ENCODE measurements at regions not wholly inside any gene's neighbourhood (a gene's known extent, or its start where the extent isn't known, plus 50 kb on each side); places are given as distances from the start of the nearest gene placed in this dataset.
"Not testable (repeated sequence)": the region's sequence is repeated elsewhere in the genome, so short reads cannot be mapped to it uniquely, and the experiment has no call there.

- DNase-seq: no peak
- Histone ChIP-seq H3K36me3 (no peaks in the 10 kb centered on the region), H3K9me3 (ENCODE audit: severe bottlenecking) (no peaks in the 10 kb centered on the region), H3K27me3 (ENCODE audit: insufficient read depth, low read depth, severe bottlenecking) (no peaks in the 10 kb centered on the region), H3K27ac (no peak overlapping the region), H3K4me3 (ENCODE audit: low read depth, low read length) (no peak overlapping the region)
- TF ChIP-seq, protein P1, sequence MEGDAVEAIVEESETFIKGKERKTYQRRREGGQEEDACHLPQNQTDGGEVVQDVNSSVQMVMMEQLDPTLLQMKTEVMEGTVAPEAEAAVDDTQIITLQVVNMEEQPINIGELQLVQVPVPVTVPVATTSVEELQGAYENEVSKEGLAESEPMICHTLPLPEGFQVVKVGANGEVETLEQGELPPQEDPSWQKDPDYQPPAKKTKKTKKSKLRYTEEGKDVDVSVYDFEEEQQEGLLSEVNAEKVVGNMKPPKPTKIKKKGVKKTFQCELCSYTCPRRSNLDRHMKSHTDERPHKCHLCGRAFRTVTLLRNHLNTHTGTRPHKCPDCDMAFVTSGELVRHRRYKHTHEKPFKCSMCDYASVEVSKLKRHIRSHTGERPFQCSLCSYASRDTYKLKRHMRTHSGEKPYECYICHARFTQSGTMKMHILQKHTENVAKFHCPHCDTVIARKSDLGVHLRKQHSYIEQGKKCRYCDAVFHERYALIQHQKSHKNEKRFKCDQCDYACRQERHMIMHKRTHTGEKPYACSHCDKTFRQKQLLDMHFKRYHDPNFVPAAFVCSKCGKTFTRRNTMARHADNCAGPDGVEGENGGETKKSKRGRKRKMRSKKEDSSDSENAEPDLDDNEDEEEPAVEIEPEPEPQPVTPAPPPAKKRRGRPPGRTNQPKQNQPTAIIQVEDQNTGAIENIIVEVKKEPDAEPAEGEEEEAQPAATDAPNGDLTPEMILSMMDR (IDR thresholded peaks at IDR 0.05; ENCODE audit: low read depth, low read length): no peak
These were observed 112.9 kb upstream of the ADTRP start for GRCh38 chr6:11891547-11891946.

GRCh38 chr6:11890849-11891248 lies 112.2 kb upstream of the ADTRP start:
- TF ChIP-seq, protein P1 (IDR thresholded peaks at IDR 0.05; ENCODE audit: low read depth, low read length): no peak
- no peaks in the 10 kb centered on the region for H3K27me3 ChIP-seq (ENCODE audit: insufficient read depth, low read depth, severe bottlenecking)
- H3K9me3 ChIP-seq (ENCODE audit: severe bottlenecking): no peaks in the 10 kb centered on the region
- no peaks in the 10 kb centered on the region for H3K36me3 ChIP-seq
- no peak overlapping the region for H3K27ac ChIP-seq
- H3K4me3 ChIP-seq (ENCODE audit: low read depth, low read length): no peak overlapping the region
- no peak for DNase-seq

DNA sequence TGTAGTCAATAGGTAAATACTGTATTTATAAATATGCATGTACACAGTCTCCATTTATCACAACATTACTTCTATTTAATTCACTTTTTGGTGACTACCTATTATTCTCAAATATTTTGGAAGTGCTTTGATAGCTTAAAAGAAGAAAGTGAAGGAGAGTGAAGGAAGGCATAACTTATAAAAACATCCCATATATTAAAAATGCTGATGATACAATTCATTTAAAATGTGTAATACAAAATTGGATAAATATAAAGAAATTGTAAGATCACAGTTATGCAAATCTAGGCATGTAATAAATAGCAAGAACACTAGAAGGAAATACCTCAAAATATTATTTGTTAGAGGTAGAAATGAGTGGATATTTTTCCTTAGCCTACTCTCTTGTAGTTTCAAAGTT lies 111.6 kb upstream of the ADTRP start:
- Histone ChIP-seq H3K9me3 (ENCODE audit: severe bottlenecking) (no peaks in the 10 kb centered on the region), H3K27ac (no peak overlapping the region), H3K36me3 (no peaks in the 10 kb centered on the region), H3K27me3 (ENCODE audit: insufficient read depth, low read depth, severe bottlenecking) (no peaks in the 10 kb centered on the region), H3K4me3 (ENCODE audit: low read depth, low read length) (no peak overlapping the region)
- no peak for DNase-seq
- TF ChIP-seq, protein P1 (IDR thresholded peaks at IDR 0.05; ENCODE audit: low read depth, low read length): no peak

- H3K4me3 ChIP-seq (ENCODE audit: low read depth, low read length): no peak overlapping the region
- H3K9me3 ChIP-seq (ENCODE audit: severe bottlenecking): no peaks in the 10 kb centered on the region
- no peaks in the 10 kb centered on the region for H3K27me3 ChIP-seq (ENCODE audit: insufficient read depth, low read depth, severe bottlenecking)
- no peaks in the 10 kb centered on the region for H3K36me3 ChIP-seq
- TF ChIP-seq, protein P1 (IDR thresholded peaks at IDR 0.05; ENCODE audit: low read depth, low read length): no peak
- no peak for DNase-seq
- H3K27ac ChIP-seq: no peak overlapping the region
These were observed 111.0 kb upstream of the ADTRP start for GRCh38 chr6:11889572-11889971.

- TF ChIP-seq, protein P1 (IDR thresholded peaks at IDR 0.05; ENCODE audit: low read depth, low read length): no peak
- Histone ChIP-seq H3K27me3 (ENCODE audit: insufficient read depth, low read depth, severe bottlenecking) (no peaks in the 10 kb centered on the region), H3K9me3 (ENCODE audit: severe bottlenecking) (no peaks in the 10 kb centered on the region), H3K4me3 (ENCODE audit: low read depth, low read length) (no peak overlapping the region), H3K36me3 (no peaks in the 10 kb centered on the region), H3K27ac (no peak overlapping the region)
- no peak for DNase-seq
These were observed 110.1 kb upstream of the ADTRP start for GRCh38 chr6:11888727-11889126.

- Histone ChIP-seq H3K4me3 (ENCODE audit: low read depth, low read length) (no peak overlapping the region), H3K27me3 (ENCODE audit: insufficient read depth, low read depth, severe bottlenecking) (no peaks in the 10 kb centered on the region), H3K9me3 (ENCODE audit: severe bottlenecking) (peaks cover 10% of the 10 kb centered on the region), H3K36me3 (no peaks in the 10 kb centered on the region), H3K27ac (no peak overlapping the region)
- TF ChIP-seq, protein P1 (IDR thresholded peaks at IDR 0.05; ENCODE audit: low read depth, low read length): no peak
- DNase-seq: no peak
These were observed 106.6 kb upstream of the ADTRP start for GRCh38 chr6:11885159-11885558.

GRCh38 chr6:11883471-11883870 lies 104.9 kb upstream of the ADTRP start:
- H3K27ac ChIP-seq; DNase-seq; H3K27me3 ChIP-seq (ENCODE audit: insufficient read depth, low read depth, severe bottlenecking); H3K9me3 ChIP-seq (ENCODE audit: severe bottlenecking); H3K36me3 ChIP-seq; H3K4me3 ChIP-seq (ENCODE audit: low read depth, low read length): not testable (repeated sequence)

GRCh38 chr6:11880156-11880555 lies 101.6 kb upstream of the ADTRP start:
- not testable (repeated sequence) for H3K9me3 ChIP-seq (ENCODE audit: severe bottlenecking); H3K27me3 ChIP-seq (ENCODE audit: insufficient read depth, low read depth, severe bottlenecking); H3K36me3 ChIP-seq; DNase-seq; H3K4me3 ChIP-seq (ENCODE audit: low read depth, low read length); H3K27ac ChIP-seq
